SJSA1 (cell line): ENCODE measurements at regions not wholly inside any gene's neighbourhood (a gene's known extent, or its start where the extent isn't known, plus 50 kb on each side); places are given as distances from the start of the nearest gene placed in this dataset.
A peak's percentile ranks its signal among the peaks of the same experiment; 100 is the strongest.
"Not testable (repeated sequence)": the region's sequence is repeated elsewhere in the genome, so short reads cannot be mapped to it uniquely, and the experiment has no call there.

Experiments
- DNase-seq, 2 experiments: peaks; one replicate each; pipeline ENCODE4 v3.0.0-alpha.2; 2015 to 2020; ENCODE audit warnings: low spot score in 2 of 2, low read depth in 1 of 2
- H3K27ac ChIP-seq: fragments of 250-450 bp; sonication (Bioruptor Pico); 2 replicates; pipeline ENCODE4 v1.5.1; 2020; ENCODE audit warnings: mild to moderate bottlenecking, moderate library complexity
- H3K27me3 ChIP-seq: fragments of 250-450 bp; sonication (Bioruptor Pico); replicated peaks from 2 replicates; pipeline ENCODE4 v1.5.1; 2020; ENCODE audit warnings: mild to moderate bottlenecking, moderate library complexity
- H3K36me3 ChIP-seq: fragments of 250-450 bp; sonication (Bioruptor Pico); 2 replicates; pipeline ENCODE4 v1.5.1; 2020; ENCODE audit warnings: mild to moderate bottlenecking
- H3K4me1 ChIP-seq: fragments of 250-450 bp; sonication (Bioruptor Pico); replicated peaks from 2 replicates; pipeline ENCODE4 v1.6.1; 2021; ENCODE audit warnings: mild to moderate bottlenecking
- H3K4me3 ChIP-seq: fragments of 250-450 bp; sonication (Bioruptor Pico); 2 replicates; pipeline ENCODE4 v1.5.1; 2020; ENCODE audit warnings: mild to moderate bottlenecking
- H3K9me3 ChIP-seq: fragments of 250-450 bp; sonication (Bioruptor Pico); replicated peaks from 2 replicates; pipeline ENCODE4 v1.5.1; 2020; ENCODE audit warnings: mild to moderate bottlenecking

- H3K4me3 ChIP-seq = no peak overlapping the region
- no peaks in the 10 kb centered on the region for H3K4me1 ChIP-seq
- no peaks in the 10 kb centered on the region for H3K36me3 ChIP-seq
- H3K27me3 ChIP-seq = no peaks in the 10 kb centered on the region
- DNase-seq = no peak
- no peak overlapping the region for H3K27ac ChIP-seq
- H3K9me3 ChIP-seq = no peaks in the 10 kb centered on the region
Measured at GRCh38 chr17:13833921-13834320, 232.2 kb upstream of the HS3ST3A1 start.

GRCh38 chr17:13835151-13835550, 233.4 kb upstream of the HS3ST3A1 start:
- Histone ChIP-seq H3K27me3 (no peaks in the 10 kb centered on the region), H3K36me3 (no peaks in the 10 kb centered on the region)
- no peak for DNase-seq

GRCh38 chr17:13837417-13837816, 231.9 kb upstream of the COX10 start:
- H3K4me3 ChIP-seq = no peak overlapping the region
- H3K9me3 ChIP-seq = no peaks in the 10 kb centered on the region
- no peaks in the 10 kb centered on the region for H3K36me3 ChIP-seq
- DNase-seq = no peak
- H3K27me3 ChIP-seq = no peaks in the 10 kb centered on the region
- no peaks in the 10 kb centered on the region for H3K4me1 ChIP-seq
- no peak overlapping the region for H3K27ac ChIP-seq

More at GRCh38 chr17:13835151-13835550, 233.4 kb upstream of the HS3ST3A1 start:
- Histone ChIP-seq H3K4me3 (no peak overlapping the region), H3K9me3 (no peaks in the 10 kb centered on the region), H3K4me1 (no peaks in the 10 kb centered on the region), H3K27ac (no peak overlapping the region)

GRCh38 chr17:13840254-13840653, 229.1 kb upstream of the COX10 start:
- Histone ChIP-seq H3K27ac (no peak overlapping the region), H3K9me3 (no peaks in the 10 kb centered on the region), H3K4me1 (peaks cover 13% of the 10 kb centered on the region), H3K4me3 (no peak overlapping the region), H3K27me3 (no peaks in the 10 kb centered on the region), H3K36me3 (no peaks in the 10 kb centered on the region)
- no peak for DNase-seq

- no peaks in the 10 kb centered on the region for H3K27me3 ChIP-seq
- H3K9me3 ChIP-seq = no peaks in the 10 kb centered on the region
- H3K36me3 ChIP-seq = no peaks in the 10 kb centered on the region
- H3K4me3 ChIP-seq = no peak overlapping the region
- peak in 1 of 2 experiments; percentile 62 for DNase-seq
- peaks cover 13% of the 10 kb centered on the region for H3K4me1 ChIP-seq
- peak overlapping the region; percentile 34 for H3K27ac ChIP-seq
Measured at GRCh38 chr17:13843862-13844635, 225.3 kb upstream of the COX10 start.

- H3K9me3 ChIP-seq = no peaks in the 10 kb centered on the region
- no peaks in the 10 kb centered on the region for H3K4me1 ChIP-seq
- DNase-seq = no peak
- no peaks in the 10 kb centered on the region for H3K36me3 ChIP-seq
- H3K4me3 ChIP-seq = no peak overlapping the region
- no peaks in the 10 kb centered on the region for H3K27me3 ChIP-seq
- no peak overlapping the region for H3K27ac ChIP-seq
Measured at GRCh38 chr17:13851889-13852288, 217.4 kb upstream of the COX10 start.

- not testable (repeated sequence) for H3K4me1 ChIP-seq, DNase-seq, H3K9me3 ChIP-seq, H3K36me3 ChIP-seq, H3K27ac ChIP-seq, H3K4me3 ChIP-seq, H3K27me3 ChIP-seq
Measured at GRCh38 chr17:13855730-13856129, 213.6 kb upstream of the COX10 start.

- Histone ChIP-seq H3K36me3 (no peaks in the 10 kb centered on the region), H3K4me1 (no peaks in the 10 kb centered on the region), H3K27ac (no peak overlapping the region), H3K9me3 (no peaks in the 10 kb centered on the region), H3K27me3 (no peaks in the 10 kb centered on the region), H3K4me3 (no peak overlapping the region)
- no peak for DNase-seq
Measured at GRCh38 chr17:13862346-13862745, 207.0 kb upstream of the COX10 start.

GRCh38 chr17:13863436-13863835, 205.9 kb upstream of the COX10 start:
- H3K27ac ChIP-seq = no peak overlapping the region
- no peaks in the 10 kb centered on the region for H3K27me3 ChIP-seq
- H3K4me3 ChIP-seq = no peak overlapping the region
- no peaks in the 10 kb centered on the region for H3K4me1 ChIP-seq
- no peaks in the 10 kb centered on the region for H3K9me3 ChIP-seq
- DNase-seq = no peak
- H3K36me3 ChIP-seq = no peaks in the 10 kb centered on the region

- H3K4me3 ChIP-seq = no peak overlapping the region
Measured at GRCh38 chr17:13864521-13864920, 204.8 kb upstream of the COX10 start.

GRCh38 chr17:13865650-13866049, 203.7 kb upstream of the COX10 start:
- Histone ChIP-seq H3K4me3 (no peak overlapping the region), H3K27me3 (no peaks in the 10 kb centered on the region), H3K27ac (no peak overlapping the region), H3K9me3 (no peaks in the 10 kb centered on the region), H3K36me3 (no peaks in the 10 kb centered on the region), H3K4me1 (no peaks in the 10 kb centered on the region)
- DNase-seq = no peak

More at GRCh38 chr17:13864521-13864920, 204.8 kb upstream of the COX10 start:
- no peak overlapping the region for H3K27ac ChIP-seq
- DNase-seq = no peak
- H3K36me3 ChIP-seq = no peaks in the 10 kb centered on the region
- H3K4me1 ChIP-seq = no peaks in the 10 kb centered on the region
- no peaks in the 10 kb centered on the region for H3K27me3 ChIP-seq
- no peaks in the 10 kb centered on the region for H3K9me3 ChIP-seq

- Histone ChIP-seq H3K4me3 (no peak overlapping the region), H3K27me3 (no peaks in the 10 kb centered on the region), H3K9me3 (no peaks in the 10 kb centered on the region), H3K36me3 (no peaks in the 10 kb centered on the region), H3K4me1 (no peaks in the 10 kb centered on the region), H3K27ac (no peak overlapping the region)
- DNase-seq = no peak
Measured at GRCh38 chr17:13869331-13869940, 199.9 kb upstream of the COX10 start.

- H3K27ac ChIP-seq = no peak overlapping the region
- H3K27me3 ChIP-seq = no peaks in the 10 kb centered on the region
- no peaks in the 10 kb centered on the region for H3K4me1 ChIP-seq
- no peaks in the 10 kb centered on the region for H3K36me3 ChIP-seq
- no peaks in the 10 kb centered on the region for H3K9me3 ChIP-seq
- no peak overlapping the region for H3K4me3 ChIP-seq
- DNase-seq = no peak
Measured at GRCh38 chr17:13871261-13871660, 198.0 kb upstream of the COX10 start.

GRCh38 chr17:13874134-13874533, 195.2 kb upstream of the COX10 start:
- DNase-seq = no peak
- Histone ChIP-seq H3K9me3 (no peaks in the 10 kb centered on the region), H3K27ac (no peak overlapping the region), H3K4me3 (no peak overlapping the region), H3K27me3 (no peaks in the 10 kb centered on the region), H3K36me3 (no peaks in the 10 kb centered on the region), H3K4me1 (no peaks in the 10 kb centered on the region)
